ENCODE measurements at regions not wholly inside any gene's neighbourhood (a gene's known extent, or its start where the extent isn't known, plus 50 kb on each side); places are given as distances from the start of the nearest gene placed in this dataset.
"Not testable (repeated sequence)": the region's sequence is repeated elsewhere in the genome, so short reads cannot be mapped to it uniquely, and the experiment has no call there.

- no peak for DNase-seq (ENCODE audit: low read depth in 3 of 3)
These were observed 107.4 kb upstream of the CBLB start for GRCh38 chr3:105976196-105976595.

GRCh38 chr3:105979961-105980360 is 111.1 kb upstream of the CBLB start:
- DNase-seq (ENCODE audit: low read depth in 3 of 3) = no peak

GRCh38 chr3:105982207-105982606 is 113.4 kb upstream of the CBLB start:
- DNase-seq (ENCODE audit: low read depth in 3 of 3) = no peak

- no peak for DNase-seq (ENCODE audit: low read depth in 3 of 3)
These were observed 116.0 kb upstream of the CBLB start for GRCh38 chr3:105984837-105985236.

GRCh38 chr3:105986343-105986742 is 117.5 kb upstream of the CBLB start:
- DNase-seq (ENCODE audit: low read depth in 3 of 3) = not testable (repeated sequence)

- DNase-seq (ENCODE audit: low read depth in 3 of 3) = no peak
These were observed 119.0 kb upstream of the CBLB start for GRCh38 chr3:105987809-105988208.

- DNase-seq (ENCODE audit: low read depth in 3 of 3) = no peak
These were observed 119.9 kb upstream of the CBLB start for GRCh38 chr3:105988540-105989212.

GRCh38 chr3:105996781-105997180 is 128.0 kb upstream of the CBLB start:
- no peak for DNase-seq (ENCODE audit: low read depth in 3 of 3)

GRCh38 chr3:105997466-105997799 is 128.6 kb upstream of the CBLB start:
- DNase-seq (ENCODE audit: low read depth in 3 of 3) = no peak

- no peak for DNase-seq (ENCODE audit: low read depth in 3 of 3)
These were observed 129.2 kb upstream of the CBLB start for GRCh38 chr3:105997800-105998526.

GRCh38 chr3:105999856-106000255 is 131.0 kb upstream of the CBLB start:
- no peak for DNase-seq (ENCODE audit: low read depth in 3 of 3)

- no peak for DNase-seq (ENCODE audit: low read depth in 3 of 3)
These were observed 133.1 kb upstream of the CBLB start for GRCh38 chr3:106001923-106002322.

- DNase-seq (ENCODE audit: low read depth in 3 of 3) = no peak
These were observed 135.4 kb upstream of the CBLB start for GRCh38 chr3:106004137-106004681.

GRCh38 chr3:106004826-106005225 is 136.0 kb upstream of the CBLB start:
- no peak for DNase-seq (ENCODE audit: low read depth in 3 of 3)

- no peak for DNase-seq (ENCODE audit: low read depth in 3 of 3)
These were observed 137.2 kb upstream of the CBLB start for GRCh38 chr3:106006001-106006400.

GRCh38 chr3:106006571-106006970 is 137.8 kb upstream of the CBLB start:
- DNase-seq (ENCODE audit: low read depth in 3 of 3) = no peak

GRCh38 chr3:106007512-106007911 is 138.7 kb upstream of the CBLB start:
- DNase-seq (ENCODE audit: low read depth in 3 of 3) = no peak

- no peak for DNase-seq (ENCODE audit: low read depth in 3 of 3)
These were observed 140.0 kb upstream of the CBLB start for GRCh38 chr3:106008766-106009165.

- DNase-seq (ENCODE audit: low read depth in 3 of 3) = no peak
These were observed 142.0 kb upstream of the CBLB start for GRCh38 chr3:106010829-106011228.

GRCh38 chr3:106013971-106014370 is 145.2 kb upstream of the CBLB start:
- no peak for DNase-seq (ENCODE audit: low read depth in 3 of 3)

GRCh38 chr3:106014518-106014917 is 145.7 kb upstream of the CBLB start:
- DNase-seq (ENCODE audit: low read depth in 3 of 3) = no peak

GRCh38 chr3:106014971-106015370 is 146.2 kb upstream of the CBLB start:
- DNase-seq (ENCODE audit: low read depth in 3 of 3) = no peak

- no peak for DNase-seq (ENCODE audit: low read depth in 3 of 3)
These were observed 149.3 kb upstream of the CBLB start for GRCh38 chr3:106018102-106018501.
